ENCODE measurements at regions not wholly inside any gene's neighbourhood (a gene's known extent, or its start where the extent isn't known, plus 50 kb on each side); places are given as distances from the start of the nearest gene placed in this dataset.
"Not testable (repeated sequence)": the region's sequence is repeated elsewhere in the genome, so short reads cannot be mapped to it uniquely, and the experiment has no call there.

GRCh38 chr12:93081810-93082165, 152.7 kb upstream of the EEA1 start:
- no peak for DNase-seq

- no peak for DNase-seq
These were observed 156.5 kb upstream of the EEA1 start for GRCh38 chr12:93085383-93086287.

- no peak for DNase-seq
These were observed 157.2 kb upstream of the EEA1 start for GRCh38 chr12:93086288-93086727.

DNA sequence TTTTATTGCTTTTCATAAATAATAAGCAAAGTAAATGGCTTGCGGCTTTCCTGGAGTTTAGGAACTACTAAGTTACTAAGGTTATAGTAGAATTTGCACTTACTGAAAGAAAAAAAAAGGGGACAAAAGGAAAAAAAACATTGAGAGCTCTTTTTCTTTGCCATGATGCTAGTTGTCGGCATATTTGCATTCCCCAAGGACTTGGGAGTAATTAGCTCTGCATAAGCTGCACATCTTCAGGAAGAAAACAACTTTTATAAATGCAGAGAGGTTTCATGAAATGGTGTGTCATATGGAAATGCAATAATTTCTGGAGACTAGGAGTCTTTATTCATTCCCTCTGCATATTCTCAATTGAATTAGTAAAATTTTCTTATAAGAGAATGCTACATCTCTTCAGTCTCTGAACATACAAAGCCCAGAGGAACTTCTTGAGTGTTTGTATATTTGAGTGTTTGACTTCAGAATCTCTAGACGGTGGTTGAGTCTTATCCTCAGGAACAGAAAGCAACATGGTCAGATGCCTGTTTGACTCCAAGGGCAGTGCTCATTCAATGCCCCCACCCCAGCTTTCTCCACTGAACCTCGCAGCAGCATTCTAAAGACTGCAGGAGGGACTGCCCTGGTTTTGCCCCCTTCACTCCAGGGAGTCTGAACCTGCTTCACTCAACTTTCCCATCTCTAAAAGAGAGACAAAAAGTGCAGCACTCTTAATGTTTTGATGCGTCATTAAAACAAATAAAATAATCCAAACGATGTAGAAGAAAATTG, 158.9 kb upstream of the EEA1 start:
- no peak for DNase-seq

- DNase-seq: no peak
These were observed 160.9 kb upstream of the EEA1 start for GRCh38 chr12:93089805-93090569.

DNA sequence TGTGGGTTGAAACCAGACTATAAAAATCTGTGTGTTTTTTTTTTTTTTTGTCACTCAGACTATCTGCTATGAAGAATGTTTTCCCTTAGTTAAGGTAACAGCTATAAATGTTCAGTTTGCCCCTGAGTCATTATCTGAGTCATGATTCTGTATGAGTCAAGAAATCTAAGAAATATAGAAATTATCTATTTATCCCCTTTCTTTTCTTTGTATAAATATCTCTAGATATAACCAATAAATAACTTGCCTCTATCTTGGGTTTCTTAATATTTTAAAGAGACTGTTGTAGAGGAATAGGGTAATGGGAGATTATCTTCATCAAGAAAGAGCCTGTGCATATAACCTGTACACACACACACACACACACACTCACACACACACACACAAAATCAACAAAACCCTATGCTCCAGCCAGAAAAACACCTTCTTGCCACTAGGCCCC, 161.7 kb upstream of the EEA1 start:
- DNase-seq: no peak

GRCh38 chr12:93091886-93092648, 163.0 kb upstream of the EEA1 start:
- DNase-seq: no peak

GRCh38 chr12:93092649-93092945, 163.5 kb upstream of the EEA1 start:
- no peak for DNase-seq

DNA sequence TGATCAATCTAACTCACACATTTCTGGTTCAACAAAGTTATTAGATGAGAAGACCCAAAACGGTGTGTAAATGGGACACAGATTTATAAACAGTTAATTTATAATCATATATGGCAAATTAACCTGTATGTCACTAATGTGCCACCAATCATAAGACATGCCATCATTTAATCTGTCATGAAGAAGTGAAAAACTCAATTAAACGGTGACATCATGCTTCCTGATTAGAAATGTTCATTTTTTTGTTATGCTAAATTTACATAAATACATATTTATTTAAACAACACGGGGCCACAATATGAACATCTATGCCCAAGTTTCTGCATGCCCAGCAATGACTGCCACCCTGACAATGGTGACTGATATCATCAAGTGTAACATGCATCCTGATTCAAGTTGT, 164.1 kb upstream of the EEA1 start:
- DNase-seq: no peak

DNA sequence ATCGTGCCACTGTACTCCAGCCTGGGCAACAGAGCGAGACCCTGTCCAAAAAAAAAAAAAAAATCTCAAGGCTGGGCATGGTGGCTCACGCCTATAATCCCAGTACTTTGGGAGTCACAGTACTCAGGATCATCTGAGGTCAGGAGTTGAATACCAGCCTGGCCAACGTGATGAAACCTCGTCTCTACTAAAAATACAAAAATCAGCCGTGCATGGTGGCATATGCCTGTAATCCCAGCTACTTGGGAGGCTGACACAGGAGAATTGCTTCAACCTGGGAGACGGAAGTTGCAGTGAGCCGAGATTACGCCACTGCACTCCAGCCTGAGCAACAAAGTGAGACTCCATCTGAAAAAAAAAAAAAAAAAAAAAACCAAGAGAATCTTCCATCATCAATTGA, 165.1 kb upstream of the EEA1 start:
- not testable (repeated sequence) for DNase-seq

DNA sequence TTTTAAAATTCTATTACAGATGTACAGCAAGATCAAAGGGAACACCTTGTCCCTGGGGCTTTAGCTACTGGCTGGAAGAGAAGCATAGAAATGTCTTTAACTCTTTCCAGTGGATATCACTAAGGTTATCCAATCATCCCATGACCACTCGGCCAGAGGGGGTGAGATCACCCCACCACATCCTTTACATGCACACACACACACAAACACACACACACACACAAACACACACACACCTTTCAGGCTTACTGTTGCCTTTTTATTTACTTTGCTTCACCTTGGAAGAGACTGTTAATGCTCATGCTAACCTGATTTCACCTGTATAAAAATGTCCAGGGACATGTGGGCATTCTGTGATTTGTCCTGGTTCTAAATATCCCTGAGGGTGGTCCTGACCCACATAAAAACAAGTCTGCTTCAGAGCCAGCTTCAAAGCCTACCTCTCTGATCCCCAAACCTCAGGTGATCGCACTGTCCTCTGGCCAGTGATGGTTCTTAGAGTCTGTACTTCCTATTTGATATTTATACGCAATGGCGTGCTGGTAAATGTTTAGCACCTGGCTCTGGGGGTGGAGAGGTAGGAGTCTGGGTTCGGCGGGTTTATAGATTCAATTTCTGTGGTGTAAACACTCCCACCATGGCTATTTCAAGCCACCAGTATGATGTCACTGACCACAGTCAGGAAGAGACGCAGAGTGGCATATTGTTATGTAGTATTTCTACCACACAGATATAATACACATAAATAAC, 166.1 kb upstream of the EEA1 start:
- DNase-seq: no peak

DNA sequence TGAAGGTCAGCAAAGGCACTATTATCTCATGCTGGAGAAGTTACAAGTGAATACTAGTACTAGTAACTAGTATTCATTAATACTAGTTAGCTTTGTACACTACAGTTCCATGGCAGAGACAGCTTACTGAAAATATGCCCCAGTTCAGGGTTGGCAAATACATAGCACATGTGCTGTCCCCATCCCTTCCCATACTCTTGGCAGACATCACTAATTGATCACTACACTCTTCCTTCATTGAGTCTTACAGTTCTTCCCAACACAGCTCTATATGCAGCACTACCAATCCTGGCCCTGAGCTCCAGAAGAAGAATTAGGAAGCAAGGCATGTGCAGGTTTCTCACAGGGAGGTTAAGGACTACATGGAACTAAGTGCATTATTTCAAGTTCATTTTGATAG, 168.3 kb upstream of the EEA1 start:
- DNase-seq: no peak

DNA sequence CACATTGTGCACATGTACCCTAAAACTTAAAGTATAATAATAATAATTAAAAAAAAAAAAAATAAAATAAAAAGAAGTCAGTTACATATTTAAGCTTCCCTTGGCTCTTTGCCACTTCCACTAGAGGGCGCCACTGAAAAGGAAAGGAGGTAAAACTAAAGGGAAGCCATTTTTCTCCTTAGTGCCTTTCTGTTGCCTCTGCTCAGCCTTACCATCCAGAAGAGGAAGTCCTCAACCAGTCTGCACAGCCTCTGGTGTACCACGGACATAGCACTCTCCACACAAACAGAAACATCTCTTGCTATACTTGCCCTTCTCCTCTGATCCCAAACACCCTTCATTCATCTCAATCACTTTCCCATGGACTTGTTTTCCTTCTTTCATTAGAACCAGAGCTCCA, 169.0 kb upstream of the EEA1 start:
- DNase-seq: peak in 3 of 4 experiments; percentile 27 to 36 (median 31)

DNA sequence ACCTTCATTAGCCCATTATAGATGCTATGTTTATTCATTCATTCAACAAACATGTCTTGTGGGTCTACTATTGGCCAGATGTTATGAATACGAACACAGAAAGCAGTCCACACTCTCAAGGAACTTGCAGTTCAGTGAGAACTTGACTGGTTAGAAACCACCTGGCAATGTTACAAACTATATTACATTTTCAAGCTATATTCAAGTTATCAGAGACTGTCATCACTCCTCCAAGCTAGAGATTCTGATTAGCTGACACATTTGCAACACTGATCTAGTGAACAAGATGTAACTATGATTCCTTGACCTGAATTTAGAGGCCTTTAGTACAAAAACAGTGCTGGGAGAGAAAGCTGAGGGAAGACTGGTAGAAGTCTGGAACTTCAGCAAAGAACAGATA, 170.7 kb upstream of the EEA1 start:
- no peak for DNase-seq

- DNase-seq: no peak
These were observed 171.5 kb upstream of the EEA1 start for GRCh38 chr12:93100610-93101009.

- DNase-seq: no peak
These were observed 172.3 kb upstream of the EEA1 start for GRCh38 chr12:93101367-93101766.

GRCh38 chr12:93102312-93102711, 173.2 kb upstream of the EEA1 start:
- no peak for DNase-seq

GRCh38 chr12:93102744-93103143, 173.6 kb upstream of the EEA1 start:
- no peak for DNase-seq

DNA sequence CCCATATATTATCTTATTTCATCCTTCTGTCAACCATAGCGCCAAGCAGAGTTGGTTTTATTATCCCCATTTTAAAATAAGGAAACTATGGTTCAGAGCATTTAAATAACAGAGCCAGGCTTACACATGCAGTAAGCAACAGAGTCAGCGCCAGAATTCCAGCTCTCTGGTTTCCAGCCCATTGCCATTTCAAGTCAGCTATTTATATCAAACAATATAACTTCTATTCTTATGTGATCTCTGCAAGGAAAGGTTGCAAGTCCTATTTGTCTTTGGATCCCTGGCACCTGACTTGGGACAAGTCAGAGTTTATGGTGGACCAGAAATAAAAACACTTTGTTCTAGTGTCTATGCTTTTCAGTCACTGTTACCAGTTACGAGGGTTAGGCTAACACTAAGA, 174.1 kb upstream of the EEA1 start:
- no peak for DNase-seq

- no peak for DNase-seq
These were observed 175.4 kb upstream of the EEA1 start for GRCh38 chr12:93104535-93104934.

DNA sequence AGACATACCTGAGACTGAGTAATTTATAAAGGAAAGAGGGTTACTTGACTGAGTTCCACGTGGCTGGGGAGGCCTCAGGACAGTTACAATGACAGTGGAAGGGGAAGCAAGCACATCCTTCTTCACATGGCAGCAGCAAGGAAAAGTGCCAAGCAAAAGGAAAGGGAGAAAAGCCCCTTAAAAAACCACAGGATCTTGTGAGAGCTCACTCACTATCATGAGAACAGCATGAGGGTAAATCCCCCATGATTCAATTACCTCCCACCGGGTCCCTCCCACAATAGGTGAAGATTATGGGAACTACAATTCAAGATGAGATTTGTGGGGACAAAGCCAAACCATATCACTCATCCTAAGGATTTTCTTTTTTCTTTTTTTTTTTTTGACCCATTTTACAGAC, 177.8 kb upstream of the EEA1 start:
- no peak for DNase-seq
